KG1 (cell line): ENCODE measurements at regions not wholly inside any gene's neighbourhood (a gene's known extent, or its start where the extent isn't known, plus 50 kb on each side); places are given as distances from the start of the nearest gene placed in this dataset.

Source experiments
- DNase-seq: peaks from one replicate; lab custom pipeline; 2025; lab: John Stamatoyannopoulos, UW

DNA sequence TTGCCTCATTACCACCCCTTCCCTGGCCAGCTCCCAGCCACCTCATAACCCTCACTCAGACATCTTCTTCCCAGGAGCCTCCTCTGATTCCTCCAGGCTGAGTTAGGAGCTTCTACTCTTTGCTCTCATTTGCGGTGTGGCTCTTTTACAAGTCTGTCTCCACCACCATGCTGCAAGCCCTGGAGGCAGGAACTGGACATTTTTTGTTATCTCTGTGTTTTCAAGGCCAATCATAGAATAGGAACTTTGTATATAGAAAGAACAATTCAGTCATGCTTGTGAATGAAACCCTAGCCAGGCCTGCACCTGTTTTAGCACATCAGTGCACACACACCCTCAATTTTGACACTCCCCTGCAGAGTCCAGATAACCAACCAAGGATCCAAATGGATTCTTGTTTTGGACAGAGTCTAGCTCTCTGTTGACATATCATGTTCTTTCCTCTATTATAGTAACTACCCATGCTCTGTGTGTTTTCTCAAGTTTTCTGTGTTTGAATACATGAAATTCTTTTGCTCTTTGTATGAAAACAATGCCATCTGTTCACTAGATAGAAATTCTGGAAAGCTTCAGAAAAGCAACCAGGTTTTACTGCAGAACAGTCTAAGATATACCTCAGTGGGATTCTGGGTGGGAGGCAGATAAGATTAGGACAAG lies 60.9 kb upstream of the ZNF648 start:
- no peak for DNase-seq

DNA sequence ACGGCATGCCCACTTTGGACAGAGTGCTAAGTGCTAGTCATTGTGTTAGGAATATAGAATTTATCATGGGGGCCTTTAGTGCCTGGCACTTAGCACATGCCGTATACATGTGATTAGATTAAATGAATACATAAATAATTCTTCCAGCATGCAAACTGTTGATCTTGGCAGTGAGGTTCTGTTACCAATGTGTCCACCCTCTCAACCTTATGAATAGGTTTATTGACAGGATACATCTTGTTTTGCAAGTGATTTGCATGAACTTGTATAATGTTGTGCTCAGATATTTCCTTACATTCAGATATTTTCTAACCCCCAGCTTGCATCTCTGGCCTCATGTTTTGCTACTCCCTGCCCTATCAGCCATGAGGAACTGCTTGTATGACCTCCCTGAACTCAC lies 60.3 kb upstream of the ZNF648 start:
- no peak for DNase-seq

DNA sequence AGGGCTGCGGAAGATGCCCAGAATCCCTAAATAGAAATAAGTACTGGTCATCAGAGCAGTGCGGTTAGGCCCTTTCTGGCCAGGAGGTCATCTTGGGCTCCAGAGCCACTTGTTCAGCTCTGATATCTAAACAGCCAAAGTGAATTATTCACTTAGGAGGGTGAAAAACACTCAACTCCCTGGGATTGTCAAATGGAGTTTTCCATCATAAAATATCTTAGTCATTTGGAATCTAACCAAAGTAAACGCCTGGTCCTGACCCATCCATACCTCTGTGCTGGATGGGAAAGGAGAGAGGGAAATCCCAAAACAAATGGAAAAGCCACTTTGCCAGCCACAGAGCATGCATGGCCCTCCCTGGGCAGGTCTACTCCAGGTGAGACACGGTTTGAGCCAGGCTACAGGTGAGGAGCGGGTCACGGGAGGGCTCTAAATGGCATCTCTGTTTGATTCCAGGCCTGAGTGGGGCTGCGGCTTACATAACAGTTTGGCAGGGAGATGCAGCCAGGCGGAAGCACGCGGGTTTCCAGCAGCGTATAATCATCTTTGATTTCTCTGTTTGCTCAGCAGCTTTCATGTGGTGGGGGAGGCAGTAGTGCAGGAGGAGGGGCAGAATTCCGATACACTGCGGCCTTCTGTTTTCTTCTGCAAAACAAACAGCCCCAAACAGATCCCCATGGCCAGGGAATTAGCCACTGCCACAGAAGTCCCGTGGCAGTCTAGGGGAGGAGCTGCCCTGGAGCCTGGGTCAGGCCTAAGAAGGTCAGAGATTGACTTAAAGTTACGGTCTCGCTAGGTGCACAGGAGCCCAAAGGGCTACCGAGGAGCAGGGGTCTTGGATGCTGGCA lies 59.1 kb upstream of the ZNF648 start:
- no peak for DNase-seq

DNA sequence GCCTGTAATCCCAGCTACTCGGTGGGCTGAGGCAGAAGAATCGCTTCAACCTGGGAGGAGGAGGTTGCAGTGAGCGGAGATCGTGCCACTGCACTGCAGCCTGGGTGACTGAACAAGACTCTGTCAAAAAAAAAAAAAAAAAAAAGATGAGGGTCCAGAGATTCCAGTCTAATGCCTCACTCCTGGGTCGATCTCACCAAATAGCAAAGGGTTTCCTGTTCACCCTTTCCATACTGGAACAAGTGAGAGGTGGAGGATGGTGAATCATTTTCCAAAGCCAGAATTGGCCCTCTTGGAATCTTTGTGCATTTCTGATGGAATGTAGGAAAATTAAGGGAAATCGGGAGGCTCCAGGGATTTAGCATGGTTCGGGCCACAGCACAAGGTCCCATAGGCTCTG lies 58.1 kb upstream of the ZNF648 start:
- no peak for DNase-seq

DNA sequence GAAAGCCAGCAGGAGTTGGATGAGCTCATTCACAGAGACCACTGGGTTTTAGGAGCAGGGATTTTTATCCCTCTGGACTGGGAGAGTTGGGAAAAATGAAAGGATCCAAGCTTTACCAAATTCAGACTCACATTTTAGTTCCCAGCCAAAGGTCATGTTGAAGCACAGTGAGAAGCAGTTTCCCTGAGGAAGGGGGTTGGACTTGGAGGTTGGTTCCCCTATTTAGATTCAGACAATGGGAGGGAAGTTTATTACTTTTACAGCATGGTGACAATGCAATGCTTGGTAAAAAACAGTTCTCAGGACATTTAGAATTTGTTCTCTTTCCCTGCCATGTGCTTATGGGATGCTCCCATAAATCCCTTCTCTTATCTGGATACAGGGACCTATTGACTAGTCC lies 57.3 kb upstream of the ZNF648 start:
- DNase-seq: no peak

DNA sequence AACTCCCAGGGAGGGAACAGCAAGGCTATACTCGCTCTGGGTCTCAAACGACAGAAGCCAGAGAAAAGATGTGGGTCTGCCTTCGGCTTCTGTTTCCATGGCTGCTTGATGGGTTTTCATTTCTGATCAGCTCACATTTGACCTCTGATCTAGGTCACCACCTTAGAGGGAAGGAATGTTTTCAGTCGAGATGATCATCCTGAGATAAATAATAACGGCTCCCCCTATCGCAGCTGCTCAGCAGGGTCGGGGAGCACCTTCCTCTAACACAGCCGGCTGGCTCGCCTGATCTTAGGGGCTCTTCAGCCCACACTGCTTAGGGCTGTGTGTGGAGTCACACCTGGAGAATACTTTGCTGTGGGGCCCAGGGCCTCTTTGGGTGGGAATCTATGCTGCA lies 53.1 kb upstream of the ZNF648 start:
- DNase-seq: no peak

DNA sequence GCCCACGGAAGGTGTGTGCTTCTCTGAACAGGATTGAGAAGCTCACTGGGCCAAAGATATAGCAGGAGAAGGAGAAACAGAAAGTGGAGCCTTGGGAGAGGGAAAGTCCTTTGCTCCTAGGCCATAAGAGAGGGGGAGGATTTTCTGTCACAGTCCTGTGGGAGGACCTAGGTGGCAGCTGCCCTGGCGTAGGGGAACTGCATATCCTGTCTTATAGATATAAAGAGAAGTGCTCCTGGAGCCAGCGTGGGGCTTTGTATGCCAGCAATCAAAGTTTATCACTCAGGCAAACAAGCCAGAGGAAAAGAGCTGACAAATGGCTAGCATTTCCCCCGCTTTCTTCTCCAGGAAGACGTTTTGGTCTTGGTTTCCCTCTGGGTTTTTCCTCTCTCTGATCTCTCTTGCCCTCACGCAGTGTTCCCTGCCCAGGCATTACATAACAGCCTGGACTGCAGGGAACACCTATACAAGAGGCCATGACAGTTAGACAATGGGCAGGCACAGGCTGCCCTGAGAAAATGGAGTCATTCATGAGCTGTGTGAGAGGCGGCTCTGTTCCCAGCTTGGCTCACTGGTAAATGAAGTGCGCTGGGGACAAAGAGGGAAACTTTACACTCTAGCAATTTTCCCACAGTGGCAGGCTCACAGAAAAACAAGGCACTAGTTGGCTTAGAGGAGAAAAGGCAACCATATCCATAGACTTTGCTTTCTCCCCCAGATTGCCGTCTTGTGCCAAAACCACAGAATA lies 52.5 kb upstream of the ZNF648 start:
- DNase-seq: no peak

DNA sequence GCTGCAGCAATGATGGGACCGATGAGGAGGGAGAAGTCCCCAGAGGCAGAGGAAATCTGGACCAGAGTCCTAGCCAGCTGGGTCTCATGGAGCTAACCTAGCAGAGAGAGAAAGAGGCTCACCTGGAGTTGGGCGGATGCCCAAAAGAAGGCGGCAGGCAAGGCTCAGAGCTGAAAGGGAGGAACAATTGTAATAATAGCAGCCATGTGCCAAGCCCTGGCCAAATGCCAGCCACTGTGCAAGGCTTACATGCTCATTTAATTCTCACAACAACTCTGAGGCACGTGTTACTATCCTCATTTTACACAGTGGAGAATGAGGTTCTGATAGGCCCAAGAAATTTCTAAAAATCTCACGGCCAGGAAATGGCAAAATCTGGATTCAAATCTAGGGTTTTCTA lies 50.0 kb upstream of the ZNF648 start:
- DNase-seq: no peak
